ENCODE measurements at regions not wholly inside any gene's neighbourhood (a gene's known extent, or its start where the extent isn't known, plus 50 kb on each side); places are given as distances from the start of the nearest gene placed in this dataset.

- TF ChIP-seq POLR2A (IDR thresholded peaks at IDR 0.05): no peak
- TF ChIP-seq, protein P1, sequence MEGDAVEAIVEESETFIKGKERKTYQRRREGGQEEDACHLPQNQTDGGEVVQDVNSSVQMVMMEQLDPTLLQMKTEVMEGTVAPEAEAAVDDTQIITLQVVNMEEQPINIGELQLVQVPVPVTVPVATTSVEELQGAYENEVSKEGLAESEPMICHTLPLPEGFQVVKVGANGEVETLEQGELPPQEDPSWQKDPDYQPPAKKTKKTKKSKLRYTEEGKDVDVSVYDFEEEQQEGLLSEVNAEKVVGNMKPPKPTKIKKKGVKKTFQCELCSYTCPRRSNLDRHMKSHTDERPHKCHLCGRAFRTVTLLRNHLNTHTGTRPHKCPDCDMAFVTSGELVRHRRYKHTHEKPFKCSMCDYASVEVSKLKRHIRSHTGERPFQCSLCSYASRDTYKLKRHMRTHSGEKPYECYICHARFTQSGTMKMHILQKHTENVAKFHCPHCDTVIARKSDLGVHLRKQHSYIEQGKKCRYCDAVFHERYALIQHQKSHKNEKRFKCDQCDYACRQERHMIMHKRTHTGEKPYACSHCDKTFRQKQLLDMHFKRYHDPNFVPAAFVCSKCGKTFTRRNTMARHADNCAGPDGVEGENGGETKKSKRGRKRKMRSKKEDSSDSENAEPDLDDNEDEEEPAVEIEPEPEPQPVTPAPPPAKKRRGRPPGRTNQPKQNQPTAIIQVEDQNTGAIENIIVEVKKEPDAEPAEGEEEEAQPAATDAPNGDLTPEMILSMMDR (IDR thresholded peaks at IDR 0.05): no peak
These were observed 298.2 kb upstream of the FSTL5 start for GRCh38 chr4:162461952-162462351.

Data from adrenal gland (tissue), 5 donors.